MM.1S (cell line): ENCODE measurements at regions not wholly inside any gene's neighbourhood (a gene's known extent, or its start where the extent isn't known, plus 50 kb on each side); places are given as distances from the start of the nearest gene placed in this dataset.

Experiments
- EZH2 ChIP-seq: fragments of 300-600 bp; sonication (generic); optimal IDR thresholded peaks from 2 replicates; pipeline ENCODE3; 2017; ENCODE audit warnings: low read depth, mild to moderate bottlenecking, antibody characterized with exemption, low read length, mixed read lengths
- EZH2phosphoT487 ChIP-seq: fragments of 300-600 bp; sonication (generic); IDR thresholded peaks from 2 replicates; pipeline ENCODE4 v1.6.1; 2018; ENCODE audit warnings: antibody characterized with exemption, low read length
- TF ChIP-seq, protein P1 (sequence below): fragments of 300-600 bp; sonication (generic); IDR thresholded peaks from 2 replicates; pipeline ENCODE4 v1.5.1; 2016; ENCODE audit warnings: antibody characterized with exemption, low read length, mixed read lengths

DNA sequence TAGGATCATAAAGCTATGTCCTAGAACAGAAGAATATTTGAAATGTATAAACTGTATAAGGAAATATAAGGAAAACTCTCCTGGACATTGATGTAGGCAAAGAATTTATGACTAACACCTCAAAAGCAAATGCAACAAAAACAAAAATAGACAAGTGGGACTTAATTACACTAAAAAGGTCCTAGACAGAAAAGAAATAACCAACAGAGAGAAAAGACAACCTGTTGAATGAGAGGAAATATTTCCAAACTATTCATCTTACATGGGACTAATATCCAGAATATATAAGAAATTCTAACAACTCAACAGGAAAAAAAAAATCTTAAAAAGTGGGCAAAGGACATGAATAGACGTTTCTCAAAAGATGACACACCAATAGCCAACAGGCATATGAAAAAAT, 54.4 kb upstream of the PRDX4 start:
- TF ChIP-seq EZH2, result no peak
- TF ChIP-seq, protein P1, sequence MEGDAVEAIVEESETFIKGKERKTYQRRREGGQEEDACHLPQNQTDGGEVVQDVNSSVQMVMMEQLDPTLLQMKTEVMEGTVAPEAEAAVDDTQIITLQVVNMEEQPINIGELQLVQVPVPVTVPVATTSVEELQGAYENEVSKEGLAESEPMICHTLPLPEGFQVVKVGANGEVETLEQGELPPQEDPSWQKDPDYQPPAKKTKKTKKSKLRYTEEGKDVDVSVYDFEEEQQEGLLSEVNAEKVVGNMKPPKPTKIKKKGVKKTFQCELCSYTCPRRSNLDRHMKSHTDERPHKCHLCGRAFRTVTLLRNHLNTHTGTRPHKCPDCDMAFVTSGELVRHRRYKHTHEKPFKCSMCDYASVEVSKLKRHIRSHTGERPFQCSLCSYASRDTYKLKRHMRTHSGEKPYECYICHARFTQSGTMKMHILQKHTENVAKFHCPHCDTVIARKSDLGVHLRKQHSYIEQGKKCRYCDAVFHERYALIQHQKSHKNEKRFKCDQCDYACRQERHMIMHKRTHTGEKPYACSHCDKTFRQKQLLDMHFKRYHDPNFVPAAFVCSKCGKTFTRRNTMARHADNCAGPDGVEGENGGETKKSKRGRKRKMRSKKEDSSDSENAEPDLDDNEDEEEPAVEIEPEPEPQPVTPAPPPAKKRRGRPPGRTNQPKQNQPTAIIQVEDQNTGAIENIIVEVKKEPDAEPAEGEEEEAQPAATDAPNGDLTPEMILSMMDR, result no peak
- TF ChIP-seq EZH2phosphoT487, result no peak
